ENCODE measurements at regions not wholly inside any gene's neighbourhood (a gene's known extent, or its start where the extent isn't known, plus 50 kb on each side); places are given as distances from the start of the nearest gene placed in this dataset.

DNA sequence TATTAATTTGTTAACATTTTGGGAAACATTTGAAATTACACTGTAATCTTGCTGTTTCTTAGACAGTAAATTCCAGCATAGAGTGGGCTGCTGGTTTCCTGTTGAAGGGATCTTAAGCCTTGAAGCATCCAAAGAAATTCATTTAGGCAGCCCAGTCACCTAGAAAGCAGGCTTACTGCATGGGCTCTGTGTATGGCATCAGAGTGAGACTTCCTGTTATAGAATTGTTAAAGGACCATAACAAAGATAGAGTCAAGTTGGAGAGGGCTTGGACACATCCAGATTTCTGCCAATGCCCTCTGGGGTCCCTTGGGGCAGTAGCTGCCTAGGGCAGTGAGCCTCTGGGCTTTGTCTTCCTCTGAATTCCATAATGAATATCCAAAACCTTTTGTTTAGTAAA is 149.2 kb downstream of the DYRK2 start:
- DNase-seq = no peak

DNA sequence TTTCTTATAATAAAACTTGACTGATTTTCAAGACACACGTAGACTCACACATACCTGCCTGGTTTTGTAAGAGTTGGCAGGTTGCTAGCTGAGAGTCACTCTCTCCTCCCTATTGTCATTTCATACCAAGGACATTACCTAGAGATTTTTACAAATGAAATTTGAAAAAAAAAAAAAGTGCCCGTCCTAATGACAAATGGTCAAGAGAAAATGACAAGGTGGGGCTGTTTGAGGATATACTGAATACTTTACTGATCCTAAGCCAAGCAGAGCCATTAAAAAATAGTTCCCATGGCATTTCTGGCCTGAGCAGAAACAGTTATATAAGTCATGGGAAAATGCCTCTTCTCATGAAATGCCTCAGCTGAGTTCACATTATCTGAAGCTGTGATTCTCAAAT is 150.2 kb downstream of the DYRK2 start:
- no peak for DNase-seq

DNA sequence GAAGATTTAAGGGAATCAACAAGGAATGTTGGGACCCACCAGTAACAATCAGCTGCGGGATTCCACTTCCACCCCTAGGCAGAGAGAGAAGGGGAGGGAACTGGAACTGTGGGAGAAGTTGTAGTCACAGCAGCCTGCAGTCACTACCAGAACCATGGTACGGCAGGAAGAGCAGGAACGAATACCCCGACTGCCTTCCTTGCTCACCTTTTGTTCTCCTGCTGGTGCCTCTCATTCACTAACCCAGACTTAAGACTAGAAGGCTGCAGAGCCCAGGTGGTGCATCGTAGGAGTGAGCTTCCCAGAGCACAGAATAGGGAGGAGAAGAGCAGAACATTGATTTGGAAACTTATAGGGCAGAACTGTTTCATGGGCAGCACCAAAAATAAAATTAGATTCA is 154.2 kb downstream of the DYRK2 start:
- DNase-seq = no peak

DNA sequence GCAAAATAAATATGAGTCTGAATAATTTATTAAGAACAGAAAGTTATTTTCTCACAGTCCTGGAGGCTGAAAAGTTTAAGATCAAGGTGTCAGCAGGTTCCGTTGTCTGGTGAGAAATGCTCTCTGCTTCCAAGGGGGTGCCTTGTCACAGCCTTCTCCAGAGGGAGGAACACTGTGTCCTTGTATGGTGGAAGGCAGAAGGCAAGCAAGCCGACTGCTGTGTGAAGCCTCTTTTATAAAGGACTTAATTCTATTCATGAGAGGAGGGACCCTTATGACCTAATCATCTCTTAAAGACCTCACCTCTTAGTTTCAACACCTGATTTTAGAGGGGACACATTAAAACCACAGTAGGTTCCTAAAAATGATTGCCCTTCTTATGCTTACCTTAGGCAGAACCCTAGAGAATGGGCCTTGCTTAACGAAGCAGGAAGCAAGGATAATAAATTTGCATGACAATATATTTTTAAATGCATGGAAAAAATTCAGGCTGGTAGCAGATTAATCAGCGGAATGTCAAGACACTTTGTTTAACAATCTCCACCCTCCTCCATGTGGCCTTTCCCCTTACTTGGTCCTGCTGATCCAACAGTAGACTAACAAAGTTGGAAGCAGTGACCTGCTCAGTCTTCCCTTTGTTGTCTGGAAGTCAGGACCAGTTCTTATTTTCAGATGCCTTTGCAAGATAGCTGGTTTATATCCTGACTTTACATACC is 154.9 kb downstream of the DYRK2 start:
- no peak for DNase-seq

DNA sequence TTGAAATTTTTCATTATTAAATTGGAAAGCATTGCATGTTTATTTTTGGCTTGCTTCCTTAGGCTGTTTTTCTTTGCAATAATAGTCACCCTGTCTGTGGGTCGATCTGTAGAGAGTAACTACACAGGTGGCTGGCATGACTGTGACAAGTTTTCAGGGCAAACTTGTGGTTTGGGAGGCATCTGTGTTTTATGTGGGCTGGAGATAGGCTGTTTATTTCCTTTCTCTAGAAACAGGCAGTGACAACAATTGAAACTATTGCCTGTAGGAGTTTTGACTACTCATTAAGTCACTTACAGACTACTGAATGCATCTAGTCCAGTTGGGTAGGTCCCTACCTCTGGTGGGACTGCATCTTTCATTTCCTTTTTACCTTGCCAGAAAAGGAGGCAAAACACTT is 155.6 kb downstream of the DYRK2 start:
- DNase-seq = peak in 2 of 5 experiments; percentile 20 to 95

DNA sequence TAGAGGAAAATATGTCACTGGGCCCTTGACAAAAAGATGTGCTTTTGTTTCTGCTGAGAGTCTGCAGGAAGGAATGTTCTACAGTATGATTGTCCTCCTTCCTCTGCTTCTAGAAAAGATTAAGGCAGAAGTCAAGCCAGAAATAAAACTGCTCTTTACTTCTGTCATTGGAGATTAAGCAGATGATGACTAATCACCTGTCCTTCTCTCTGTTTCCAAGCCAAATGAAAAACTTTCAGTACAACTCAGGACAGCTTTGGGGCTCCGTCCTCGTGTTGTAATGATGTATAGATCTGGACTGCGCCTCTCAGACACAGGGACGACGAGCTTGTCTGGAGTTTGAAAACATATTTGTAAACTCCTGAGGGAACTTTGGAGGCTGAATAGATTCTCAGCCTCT is 159.3 kb downstream of the DYRK2 start:
- DNase-seq = no peak

DNA sequence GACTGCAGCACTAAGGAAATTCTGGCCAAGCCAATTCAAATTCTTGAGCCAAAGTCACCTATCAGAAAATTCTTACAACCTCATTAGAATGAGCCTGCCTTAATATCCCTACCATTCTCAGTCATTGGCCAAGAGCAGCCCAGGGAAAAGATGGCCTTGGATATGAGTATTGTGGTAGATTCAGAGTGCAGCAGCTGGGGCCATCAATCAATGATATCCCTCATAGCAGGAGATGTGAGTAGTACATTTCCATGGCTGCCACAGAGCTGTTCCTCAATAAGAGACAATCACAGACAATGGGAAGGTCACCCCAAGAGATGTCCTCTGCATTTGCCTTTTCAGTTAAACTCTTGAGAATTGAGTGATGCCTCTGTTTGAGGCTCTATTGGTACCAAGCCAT is 161.6 kb downstream of the DYRK2 start:
- DNase-seq = no peak

DNA sequence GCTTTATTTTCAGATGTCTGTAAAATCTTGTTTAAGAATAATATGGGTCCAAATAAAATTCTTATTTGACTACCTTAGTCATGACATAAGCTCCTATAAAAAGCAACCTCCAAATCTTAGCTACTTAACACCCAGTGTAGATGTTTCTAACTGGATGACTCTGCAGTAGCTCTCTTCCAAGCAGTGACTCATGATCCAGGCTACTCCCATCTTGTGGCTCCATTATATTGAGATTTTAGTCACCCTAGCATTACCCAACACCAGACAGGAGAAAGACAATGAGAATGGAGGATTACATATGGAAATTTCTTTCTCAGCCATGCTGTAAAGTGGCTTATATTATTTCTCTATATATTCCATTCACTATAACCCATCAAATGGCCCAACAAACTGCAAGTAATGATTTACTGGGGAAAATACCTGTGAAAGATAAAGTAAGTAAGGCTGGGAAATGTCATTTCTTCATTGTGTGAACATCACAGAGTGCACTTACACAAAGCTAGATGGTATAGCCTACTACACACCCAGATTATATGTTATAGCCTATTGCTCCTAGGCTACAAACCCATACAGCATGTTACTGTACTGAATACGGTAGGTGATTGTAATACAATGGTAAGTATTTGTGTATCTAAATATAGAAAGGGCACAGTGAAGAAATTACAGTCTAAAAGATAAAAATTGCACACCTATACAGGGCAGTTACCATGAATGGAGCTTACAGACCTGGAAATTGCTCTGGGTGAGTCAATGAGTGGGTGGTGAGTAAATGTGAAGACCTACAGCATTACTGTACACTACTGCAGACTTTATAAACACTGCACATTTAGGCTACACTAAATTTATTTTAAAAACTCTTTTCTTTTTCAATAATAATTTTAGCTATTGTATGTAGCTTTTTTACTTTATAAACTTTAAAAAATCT is 163.2 kb downstream of the DYRK2 start:
- no peak for DNase-seq

DNA sequence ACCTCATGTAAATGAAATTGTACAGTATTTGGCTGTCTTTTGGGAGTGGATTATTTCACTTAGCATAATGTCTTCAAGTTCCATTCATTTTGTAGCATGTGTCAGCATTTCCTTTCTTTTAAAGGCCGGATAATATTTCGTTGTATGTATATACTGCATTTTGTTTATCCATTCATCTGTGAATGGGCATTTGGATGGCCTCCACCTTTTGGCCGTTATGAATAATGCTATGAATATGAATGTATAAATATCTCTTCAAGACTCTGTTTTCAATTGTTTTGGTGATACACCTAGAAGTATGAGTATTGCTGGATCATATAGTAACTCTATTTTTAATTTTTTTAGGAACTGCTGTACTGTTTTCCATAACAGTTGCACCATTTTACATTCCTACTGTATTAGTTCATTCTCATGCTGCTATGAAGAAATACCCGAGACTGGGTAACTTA is 164.9 kb downstream of the DYRK2 start:
- no peak for DNase-seq

DNA sequence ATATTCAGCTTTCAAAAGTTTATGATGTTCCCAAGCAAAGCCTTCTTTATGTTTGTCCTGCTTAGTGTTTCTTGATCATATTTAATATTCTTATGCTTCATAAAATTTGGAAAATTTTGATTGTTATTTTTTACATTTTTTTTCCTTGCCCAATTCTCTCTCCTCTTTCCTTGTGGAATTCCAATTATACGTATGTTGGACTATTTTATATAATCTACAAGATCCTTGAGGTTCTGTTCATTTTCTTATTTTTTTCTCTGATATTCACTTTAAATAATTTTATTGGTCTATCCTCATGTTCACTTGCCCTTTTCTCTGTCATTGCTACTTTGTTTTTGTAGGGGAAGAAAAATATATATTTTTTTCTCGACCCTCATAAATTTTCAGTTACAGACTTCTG is 167.7 kb downstream of the DYRK2 start:
- no peak for DNase-seq

DNA sequence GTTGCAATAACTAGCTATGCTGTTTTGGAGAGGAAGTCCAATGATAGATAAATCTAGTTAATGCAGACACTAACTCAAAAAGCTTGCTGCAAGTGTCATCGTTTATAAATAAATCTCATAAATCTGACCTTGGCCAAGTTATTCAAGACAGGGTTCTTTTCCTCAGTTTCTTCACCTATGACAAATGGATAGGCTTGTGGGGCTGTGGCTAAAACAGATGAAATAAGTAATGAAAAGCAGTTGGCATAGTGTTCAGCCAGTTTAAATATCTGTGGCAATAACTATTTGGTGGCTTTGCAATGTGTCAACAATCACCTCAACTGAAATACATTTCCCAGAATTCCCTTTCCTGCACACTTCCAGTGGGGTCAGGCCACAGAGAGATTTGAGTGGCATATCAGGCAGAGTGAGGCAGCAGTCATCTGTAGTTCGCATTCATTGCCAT is 169.9 kb downstream of the DYRK2 start:
- DNase-seq = no peak

DNA sequence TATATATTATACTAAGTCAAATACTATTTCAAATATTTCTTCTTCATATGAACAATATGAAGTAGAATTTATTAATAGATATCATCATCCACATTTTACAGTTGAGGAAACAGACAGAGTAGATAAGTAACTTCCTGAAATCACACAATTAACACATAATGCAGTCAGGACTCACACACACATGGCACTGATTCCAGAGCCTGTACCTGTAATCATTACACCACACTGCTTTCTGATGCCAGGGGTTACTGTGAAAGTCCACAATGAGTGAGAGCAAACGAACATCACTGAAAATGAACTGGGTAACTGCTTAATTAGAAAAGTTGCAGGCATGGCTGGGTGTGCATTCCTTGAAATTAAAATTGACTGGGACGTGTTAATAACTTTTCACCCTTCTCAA is 169.3 kb upstream of the IFNG-AS1 start:
- no peak for DNase-seq

DNA sequence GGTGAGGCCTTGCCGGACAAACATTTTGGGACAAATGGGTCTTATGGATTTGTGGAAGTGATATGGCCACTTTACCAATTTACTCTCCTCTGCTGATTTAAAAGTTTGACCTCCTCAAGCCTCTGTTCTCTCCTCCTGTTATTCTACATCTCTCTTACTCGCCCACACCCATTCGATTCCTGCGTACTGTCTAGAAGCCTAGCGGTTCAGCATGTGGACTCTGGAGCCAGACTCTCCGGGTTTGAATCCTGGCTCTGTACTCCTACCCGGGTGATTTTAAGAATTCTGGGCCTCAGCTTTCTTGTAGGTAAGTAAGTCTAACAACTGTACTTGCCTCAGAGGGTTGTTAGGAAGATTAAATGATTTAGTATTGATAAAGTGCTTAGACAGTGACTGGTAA is 168.6 kb upstream of the IFNG-AS1 start:
- DNase-seq = no peak

DNA sequence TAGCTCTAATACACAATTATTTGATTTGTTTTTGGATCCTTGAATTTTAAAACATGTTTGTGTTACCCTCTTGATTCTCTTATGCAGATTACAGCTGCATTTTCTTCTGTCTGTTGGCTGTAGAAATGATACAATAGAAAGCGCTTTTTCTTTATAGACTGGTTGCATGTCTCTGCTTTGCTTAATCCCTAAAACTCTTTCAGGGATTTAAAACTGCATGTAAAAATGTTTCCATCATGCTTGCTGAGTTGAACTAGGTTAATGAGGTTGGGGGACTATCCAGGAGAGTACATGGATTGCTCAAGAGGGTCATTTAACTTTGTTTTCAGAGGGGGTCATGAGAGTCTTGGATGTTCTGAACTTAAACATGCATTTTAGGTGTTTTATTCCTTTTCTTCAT is 166.4 kb upstream of the IFNG-AS1 start:
- no peak for DNase-seq

DNA sequence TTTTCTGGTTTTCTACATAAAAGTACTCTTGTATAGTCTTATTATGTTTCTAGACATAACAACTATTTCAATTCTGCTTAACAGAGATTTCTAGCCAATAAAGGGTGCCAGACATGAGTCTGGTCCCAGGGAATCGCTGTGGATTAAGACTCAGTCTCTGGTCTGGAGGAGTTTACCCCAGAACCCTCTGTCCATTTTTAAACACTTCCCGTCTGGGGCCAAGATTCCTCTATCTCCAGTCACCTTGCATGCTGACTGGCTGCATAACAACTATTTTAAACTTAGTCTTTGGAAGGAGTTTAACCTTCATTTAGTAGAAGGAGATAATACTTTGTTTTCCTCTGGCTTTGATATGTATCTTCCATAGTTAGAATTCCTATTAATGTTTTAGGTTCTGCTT is 163.1 kb upstream of the IFNG-AS1 start:
- DNase-seq = no peak

DNA sequence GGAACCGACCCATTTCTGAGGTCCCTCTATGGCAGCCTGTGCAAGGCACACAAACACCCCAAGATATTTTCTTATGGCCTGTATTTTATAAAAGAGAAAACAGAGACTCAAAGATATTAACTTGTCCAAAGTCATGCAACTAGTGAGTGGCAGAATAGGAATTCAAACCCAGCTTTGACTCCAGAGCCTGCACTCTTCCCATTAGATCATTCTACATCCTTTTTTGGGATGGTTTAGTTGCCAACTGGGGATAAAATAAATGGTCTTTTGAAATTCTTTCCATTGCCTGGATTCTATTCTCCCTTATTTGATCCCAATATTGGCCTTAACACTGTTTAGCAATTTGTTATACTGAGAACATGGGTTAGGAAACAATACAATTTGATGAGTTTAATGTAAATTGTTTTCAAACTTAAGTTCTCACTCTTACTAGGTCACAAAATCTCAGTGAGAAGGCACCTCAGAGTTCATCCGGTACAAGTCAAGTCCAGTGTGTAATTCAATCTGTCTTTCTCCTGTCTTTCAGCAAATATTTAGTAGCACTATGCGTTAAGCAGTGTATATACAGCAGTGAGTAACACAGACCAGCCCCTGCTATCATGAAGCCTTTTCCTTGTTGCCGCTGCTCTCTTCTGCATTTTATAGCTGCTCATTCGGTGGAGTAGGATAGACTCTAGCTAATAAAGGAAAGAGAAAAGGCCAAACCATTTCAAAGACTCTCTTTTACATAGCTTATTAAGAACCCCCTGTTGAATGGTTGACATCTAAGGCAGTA is 162.1 kb upstream of the IFNG-AS1 start:
- no peak for DNase-seq

DNA sequence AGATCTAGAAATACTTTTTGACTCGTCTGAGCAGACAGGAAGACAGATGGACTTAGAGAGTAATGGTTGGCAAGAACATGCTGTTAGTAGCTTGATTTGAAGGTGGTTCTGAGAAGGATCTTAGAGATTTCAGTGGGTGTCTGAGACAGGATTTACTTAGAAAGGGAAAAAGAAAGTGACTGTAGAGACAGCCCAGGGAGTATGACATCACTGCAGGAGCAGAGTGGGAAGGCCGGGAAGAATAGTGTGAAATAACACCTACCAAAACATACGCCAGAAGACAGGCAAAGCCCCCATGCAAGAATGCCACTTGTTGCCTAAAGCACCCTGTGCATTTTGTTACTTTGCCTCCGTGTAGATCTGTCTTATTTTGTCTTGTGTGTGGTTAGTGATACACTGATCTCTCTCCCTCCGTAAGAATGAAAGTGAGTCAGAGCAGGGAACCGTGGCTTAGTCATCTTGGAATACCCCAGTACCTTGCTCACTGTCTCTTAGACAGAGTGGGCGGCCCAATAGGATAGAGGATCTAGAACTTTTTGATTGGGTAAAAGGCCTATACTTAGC is 161.3 kb upstream of the IFNG-AS1 start:
- peak in 2 of 5 experiments; percentile 46 to 89 for DNase-seq

DNA sequence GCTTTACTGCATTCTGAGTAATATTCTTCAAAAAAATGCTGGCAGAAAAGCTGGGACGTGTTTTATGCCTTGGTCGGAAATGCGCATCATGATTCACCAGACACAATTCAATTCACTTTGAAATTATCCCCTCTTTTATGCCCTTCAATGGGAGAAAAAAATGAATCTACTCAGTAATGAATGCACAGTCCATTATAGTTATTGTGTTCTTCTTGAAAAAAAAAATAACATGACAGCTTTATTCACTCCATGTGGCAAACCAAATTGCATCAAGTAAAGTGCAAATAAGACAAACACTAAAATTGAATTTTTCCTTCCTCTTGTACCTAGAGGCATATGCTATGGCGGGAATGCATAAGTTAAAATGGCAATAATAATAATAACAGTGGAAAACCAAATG is 159.4 kb upstream of the IFNG-AS1 start:
- no peak for DNase-seq

DNA sequence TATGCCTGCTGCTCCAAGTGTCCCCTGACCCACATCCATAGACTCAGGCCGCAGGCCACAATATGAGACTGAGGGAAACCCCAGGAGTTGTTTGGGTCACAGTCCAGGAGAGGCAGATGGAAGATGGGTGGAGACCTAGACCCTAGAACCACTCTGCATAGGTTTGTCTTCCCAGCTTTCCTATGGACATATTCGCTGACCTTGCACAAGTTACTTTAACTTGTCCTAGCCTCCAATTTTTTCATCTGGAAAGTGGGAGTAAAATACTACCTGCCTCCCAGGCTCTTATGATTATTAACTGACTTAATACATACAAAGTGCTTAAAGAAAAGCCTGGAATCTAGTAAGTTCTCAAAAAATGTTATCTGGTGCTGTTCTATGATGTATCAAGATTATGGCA is 157.1 kb upstream of the IFNG-AS1 start:
- no peak for DNase-seq

DNA sequence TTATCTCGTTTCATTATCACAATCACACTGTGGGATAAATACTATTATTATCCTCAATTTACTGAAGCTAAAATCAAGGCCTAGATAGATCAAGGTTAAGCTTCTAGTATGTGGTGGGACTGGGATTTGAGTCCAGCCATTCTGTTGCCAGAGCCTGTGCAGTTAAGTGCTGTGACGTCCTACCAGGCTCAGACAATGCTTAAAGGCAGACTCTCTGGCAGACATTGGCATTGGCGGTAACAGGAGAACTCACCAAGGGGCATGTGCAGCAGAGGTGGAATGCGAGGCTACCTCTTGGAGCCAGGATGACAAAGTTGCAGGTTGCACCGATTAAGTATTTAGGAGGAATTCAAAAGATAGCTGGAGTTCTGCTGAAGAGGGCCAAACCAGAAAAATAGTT is 155.6 kb upstream of the IFNG-AS1 start:
- DNase-seq = no peak

DNA sequence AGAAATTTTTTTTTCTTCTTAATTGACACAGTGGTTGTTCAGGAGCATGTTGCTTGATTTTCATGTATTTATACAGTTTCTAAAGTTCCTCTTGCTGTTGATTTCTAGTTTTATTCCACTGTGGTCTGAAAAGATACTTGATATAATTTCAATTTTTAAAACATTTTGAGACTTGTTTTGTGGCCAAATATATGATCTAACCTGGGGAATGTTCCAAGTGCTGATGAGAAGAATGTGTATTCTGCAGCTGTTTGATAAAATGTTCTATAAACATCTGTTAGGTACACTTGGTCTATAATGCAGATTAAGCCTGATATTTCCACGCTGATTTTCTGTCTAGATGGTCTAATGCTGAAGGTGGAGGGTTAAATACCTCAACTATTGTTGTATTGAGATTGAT is 151.4 kb upstream of the IFNG-AS1 start:
- DNase-seq = no peak

DNA sequence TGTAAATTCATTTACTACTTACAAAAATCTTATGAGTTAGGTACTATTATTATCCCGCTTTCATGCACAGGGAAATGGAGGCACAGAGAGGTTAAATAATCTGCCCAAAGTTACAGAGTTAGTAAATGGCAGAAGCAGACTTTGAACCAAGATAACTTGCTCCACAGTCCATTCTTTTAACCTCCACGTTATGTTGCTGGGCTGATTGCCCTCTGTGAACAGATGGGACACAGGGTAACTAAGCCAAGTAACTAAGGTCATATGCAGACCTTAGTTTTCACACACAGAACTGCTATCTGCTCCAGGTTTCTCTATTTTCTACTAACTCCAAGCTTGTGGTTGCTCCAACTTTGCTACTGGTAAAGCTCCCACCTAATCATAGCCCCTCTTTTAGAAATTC is 147.1 kb upstream of the IFNG-AS1 start:
- no peak for DNase-seq

DNA sequence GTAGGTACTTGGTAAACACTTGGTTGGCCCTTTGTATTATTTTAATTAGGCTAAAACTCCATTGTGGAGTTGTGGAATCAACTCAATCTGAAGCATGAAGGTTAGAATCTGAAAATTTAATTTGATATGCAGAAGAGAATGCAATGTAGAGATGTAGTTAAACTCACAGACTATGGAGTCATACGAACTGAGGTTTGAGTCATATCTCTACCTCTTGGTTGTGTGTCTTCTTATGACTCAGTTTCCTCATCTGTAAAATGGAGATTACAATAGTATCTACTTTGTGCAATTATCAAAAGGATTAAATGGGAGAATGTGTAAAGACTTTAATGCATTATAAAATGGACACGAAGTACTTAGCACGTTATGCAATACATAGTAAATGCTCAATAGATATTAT is 146.0 kb upstream of the IFNG-AS1 start:
- peak in 1 of 5 experiments; percentile 33 for DNase-seq
